GM12891 (cell line): ENCODE measurements at regions not wholly inside any gene's neighbourhood (a gene's known extent, or its start where the extent isn't known, plus 50 kb on each side); places are given as distances from the start of the nearest gene placed in this dataset.

ENCODE experiments used
- POLR2A ChIP-seq: IDR thresholded peaks from 2 replicates; pipeline ENCODE4 v1.6.1; 2011; ENCODE audit warnings: low read depth, low read length, control low read depth
- POLR2AphosphoS5 ChIP-seq: IDR thresholded peaks from 2 replicates; pipeline ENCODE4 v1.6.1; 2011; ENCODE audit warnings: low read depth, low read length, control low read depth
- SPI1 ChIP-seq: IDR thresholded peaks from 2 replicates; pipeline ENCODE4 v1.6.1; 2011; ENCODE audit warnings: low read depth, low read length, control low read depth
- TAF1 ChIP-seq: IDR thresholded peaks from 2 replicates; pipeline ENCODE4 v1.6.1; 2011; ENCODE audit warnings: low read depth, low read length, control low read depth

DNA sequence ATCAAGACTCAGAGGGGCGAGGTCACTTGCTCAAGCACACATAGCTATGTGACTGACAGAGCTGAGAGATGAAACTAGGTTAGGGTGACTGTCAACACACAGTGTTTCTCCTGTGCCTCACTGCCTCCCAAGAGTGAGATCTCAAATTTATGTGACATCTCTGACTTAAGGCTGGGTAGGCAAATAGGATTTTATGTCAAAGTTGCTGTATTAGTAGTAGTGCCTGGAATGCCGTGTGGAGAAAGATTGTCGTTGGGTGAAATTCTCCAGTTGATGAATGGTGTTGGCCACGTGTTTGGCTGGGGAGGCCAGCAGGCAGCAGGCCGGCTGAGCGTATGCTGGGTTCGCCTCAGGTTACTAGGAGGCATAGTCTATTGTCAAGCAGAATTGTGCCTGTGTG is 148.3 kb upstream of the BMPER start:
- TF ChIP-seq TAF1 (no peak), SPI1 (no peak), POLR2A (no peak), POLR2AphosphoS5 (no peak)
